DND-41 (cell line): ENCODE measurements at regions not wholly inside any gene's neighbourhood (a gene's known extent, or its start where the extent isn't known, plus 50 kb on each side); places are given as distances from the start of the nearest gene placed in this dataset.

Experiments used
- ATAC-seq: fragments of 200-7000 bp; cut with Tn5 transposase; 3 replicates; pipeline ENCODE4 v1.9.1; 2021; ENCODE audit warnings: low read depth; ENCODE audit not compliant: insufficient read depth
- DNase-seq: peaks from one replicate; pipeline ENCODE4 v3.0.0-alpha.2; 2020
- H2AFZ ChIP-seq: 2 replicates; pipeline ENCODE4 v1.6.0; 2012; ENCODE audit warnings: low read depth, low read length
- H3K27ac ChIP-seq: 2 replicates; pipeline ENCODE4 v1.5.1; 2012; ENCODE audit warnings: low read length, inconsistent platforms
- H3K27me3 ChIP-seq: fragments of 200-600 bp; sonication (generic); 2 replicates; pipeline ENCODE4 v1.6.0; 2012; ENCODE audit warnings: low read length, mild to moderate bottlenecking, inconsistent platforms; ENCODE audit not compliant: insufficient read depth, poor library complexity
- H3K36me3 ChIP-seq: 2 replicates; pipeline ENCODE4 v1.5.1; 2012; ENCODE audit warnings: low read length, inconsistent platforms; ENCODE audit not compliant: insufficient read depth
- H3K4me1 ChIP-seq: 2 replicates; pipeline ENCODE4 v1.5.1; 2012; ENCODE audit warnings: mild to moderate bottlenecking, low read length; ENCODE audit not compliant: insufficient read depth
- H3K4me2 ChIP-seq: 2 replicates; pipeline ENCODE4 v1.6.0; 2012; ENCODE audit warnings: mild to moderate bottlenecking, moderate library complexity, low read length, inconsistent platforms; ENCODE audit not compliant: insufficient read depth
- H3K4me3 ChIP-seq, 2 experiments: fragments of 200-600 bp in 1 of 2; shearing (Covaris generic) in 1 of 2; 2 replicates each; pipeline ENCODE4 v1.5.1; 2012 to 2016; ENCODE audit warnings: inconsistent platforms in 2 of 2, low read length in 2 of 2, mild to moderate bottlenecking in 2 of 2, low read depth in 1 of 2, moderate library complexity in 1 of 2
- H3K79me2 ChIP-seq: 2 replicates; pipeline ENCODE4 v1.6.0; 2012; ENCODE audit warnings: low read length, inconsistent platforms; ENCODE audit not compliant: insufficient read depth
- H3K9ac ChIP-seq: 2 replicates; pipeline ENCODE4 v1.6.0; 2012; ENCODE audit warnings: low read depth, mild to moderate bottlenecking, inconsistent platforms, low read length, moderate library complexity
- H3K9me3 ChIP-seq: 2 replicates; pipeline ENCODE4 v1.5.1; 2012; ENCODE audit warnings: low read length, moderate library complexity, mild to moderate bottlenecking, inconsistent platforms; ENCODE audit not compliant: insufficient read depth, severe bottlenecking
- H4K20me1 ChIP-seq: 2 replicates; pipeline ENCODE4 v1.6.0; 2012; ENCODE audit warnings: low read length; ENCODE audit not compliant: insufficient read depth
- CTCF ChIP-seq: IDR thresholded peaks from 2 replicates; pipeline ENCODE4 v1.5.1; 2012; ENCODE audit warnings: borderline replicate concordance, low read length, moderate library complexity, mild to moderate bottlenecking; ENCODE audit not compliant: poor library complexity, severe bottlenecking; ENCODE audit errors: extremely low read depth
- EZH2 ChIP-seq: IDR thresholded peaks from 3 replicates; pipeline ENCODE4 v1.6.1; 2012; ENCODE audit warnings: borderline replicate concordance, low read depth, mild to moderate bottlenecking, moderate library complexity, low read length, inconsistent platforms; ENCODE audit not compliant: severe bottlenecking

- ATAC-seq = no peak
- Histone ChIP-seq H4K20me1 (no peaks in the 10 kb centered on the region), H3K4me1 (no peaks in the 10 kb centered on the region), H3K9me3 (no peaks in the 10 kb centered on the region), H3K79me2 (no peaks in the 10 kb centered on the region), H3K4me2 (no peak overlapping the region), H3K27me3 (no peaks in the 10 kb centered on the region), H3K27ac (no peak overlapping the region), H2AFZ (no peak overlapping the region), H3K36me3 (no peaks in the 10 kb centered on the region), H3K4me3 (no peak overlapping the region), H3K9ac (no peak overlapping the region)
- DNase-seq = no peak
- TF ChIP-seq CTCF (no peak), EZH2 (no peak)
These were observed 908.1 kb upstream of the TMEM132C start for GRCh38 chr12:127358888-127359287.

GRCh38 chr12:127360580-127360979, 906.4 kb upstream of the TMEM132C start:
- Histone ChIP-seq H3K9me3 (no peaks in the 10 kb centered on the region), H3K79me2 (no peaks in the 10 kb centered on the region), H4K20me1 (no peaks in the 10 kb centered on the region), H3K27me3 (no peaks in the 10 kb centered on the region), H3K9ac (no peak overlapping the region), H3K36me3 (no peaks in the 10 kb centered on the region), H2AFZ (no peak overlapping the region), H3K27ac (no peak overlapping the region), H3K4me1 (no peaks in the 10 kb centered on the region), H3K4me2 (no peak overlapping the region), H3K4me3 (no peak overlapping the region)
- no peak for DNase-seq
- no peak for ATAC-seq
- TF ChIP-seq EZH2 = no peak
- TF ChIP-seq CTCF = no peak

GRCh38 chr12:127362121-127362520, 904.8 kb upstream of the TMEM132C start:
- no peak overlapping the region for H3K9ac ChIP-seq
- TF ChIP-seq EZH2 (no peak), CTCF (no peak)
- no peak overlapping the region for H3K4me3 ChIP-seq
- H3K79me2 ChIP-seq = no peaks in the 10 kb centered on the region
- no peak for ATAC-seq
- H3K4me2 ChIP-seq = no peak overlapping the region
- H2AFZ ChIP-seq = no peak overlapping the region
- DNase-seq = no peak
- no peaks in the 10 kb centered on the region for H4K20me1 ChIP-seq
- no peaks in the 10 kb centered on the region for H3K4me1 ChIP-seq
- H3K9me3 ChIP-seq = peaks cover 4% of the 10 kb centered on the region
- H3K27ac ChIP-seq = no peak overlapping the region
- no peaks in the 10 kb centered on the region for H3K36me3 ChIP-seq
- H3K27me3 ChIP-seq = no peaks in the 10 kb centered on the region

GRCh38 chr12:127363392-127363791, 903.6 kb upstream of the TMEM132C start:
- TF ChIP-seq EZH2 (no peak), CTCF (no peak)
- Histone ChIP-seq H2AFZ (no peak overlapping the region), H3K9ac (no peak overlapping the region), H3K27me3 (no peaks in the 10 kb centered on the region), H3K36me3 (no peaks in the 10 kb centered on the region), H3K4me2 (no peak overlapping the region), H3K4me3 (no peak overlapping the region), H3K4me1 (no peaks in the 10 kb centered on the region), H3K9me3 (peaks cover 4% of the 10 kb centered on the region), H3K79me2 (no peaks in the 10 kb centered on the region), H3K27ac (no peak overlapping the region), H4K20me1 (no peaks in the 10 kb centered on the region)
- ATAC-seq = no peak
- no peak for DNase-seq
